GM23338 (cell line): ENCODE measurements at regions not wholly inside any gene's neighbourhood (a gene's known extent, or its start where the extent isn't known, plus 50 kb on each side); places are given as distances from the start of the nearest gene placed in this dataset.

ENCODE experiments used
- ATAC-seq: fragments of 200-7000 bp; cut with Tn5 transposase; 3 replicates; pipeline ENCODE4 v1.9.1; 2020
- DNase-seq: peaks from one replicate; pipeline ENCODE4 v3.0.0-alpha.2; 2015; ENCODE audit warnings: low spot score
- H2AFZ ChIP-seq: fragments of 200-600 bp; sonication (generic); 2 replicates; pipeline ENCODE4 v1.8.0; 2016; ENCODE audit warnings: antibody characterized with exemption, mild to moderate bottlenecking, moderate library complexity
- H3F3A ChIP-seq: fragments of 200-600 bp; sonication (generic); replicated peaks from 2 replicates; pipeline ENCODE4 v1.8.0; 2017; ENCODE audit warnings: antibody characterized with exemption, mixed run types, low read depth
- H3K27ac ChIP-seq: fragments of 200-600 bp; sonication (generic); 2 replicates; pipeline ENCODE4 v1.6.1; 2016; ENCODE audit warnings: low read depth
- H3K27me3 ChIP-seq: fragments of 200-600 bp; sonication (generic); 2 replicates; pipeline ENCODE4 v1.8.0; 2016; ENCODE audit warnings: mild to moderate bottlenecking, mixed run types, moderate library complexity; ENCODE audit not compliant: insufficient read depth
- H3K36me3 ChIP-seq: fragments of 200-600 bp; sonication (generic); 2 replicates; pipeline ENCODE4 v1.8.0; 2016; ENCODE audit warnings: mild to moderate bottlenecking; ENCODE audit not compliant: insufficient read depth
- H3K4me1 ChIP-seq: fragments of 200-600 bp; sonication (generic); 2 replicates; pipeline ENCODE4 v1.8.0; 2016; ENCODE audit warnings: mild to moderate bottlenecking, moderate library complexity; ENCODE audit not compliant: insufficient read depth
- H3K4me2 ChIP-seq: fragments of 200-600 bp; sonication (generic); 2 replicates; pipeline ENCODE4 v1.7.1; 2017; ENCODE audit warnings: mixed run types
- H3K4me3 ChIP-seq: fragments of 200-600 bp; sonication (generic); 2 replicates; pipeline ENCODE4 v1.6.1; 2016; ENCODE audit warnings: mixed run types
- H3K79me2 ChIP-seq: fragments of 200-600 bp; sonication (generic); replicated peaks from 2 replicates; pipeline ENCODE4 v1.8.0; 2017; ENCODE audit warnings: mild to moderate bottlenecking; ENCODE audit not compliant: insufficient read depth
- H3K9me2 ChIP-seq: fragments of 200-600 bp; sonication (generic); 2 replicates; pipeline ENCODE4 v1.8.0; 2017; ENCODE audit not compliant: insufficient read depth
- H4K20me1 ChIP-seq: fragments of 200-600 bp; sonication (generic); replicated peaks from 2 replicates; pipeline ENCODE4 v1.8.0; 2017; ENCODE audit warnings: mild to moderate bottlenecking; ENCODE audit not compliant: insufficient read depth
- H3K27ac Mint-ChIP-seq: 2 replicates; pipeline ENCODE4 v1.8.0; 2020; ENCODE audit warnings: inconsistent platforms, mild to moderate bottlenecking, moderate library complexity, mixed read lengths
- H3K27me3 Mint-ChIP-seq: 3 replicates; pipeline ENCODE4 v1.8.0; 2022; ENCODE audit warnings: low read depth, mild to moderate bottlenecking, moderate library complexity, mixed read lengths, inconsistent platforms; ENCODE audit not compliant: insufficient read depth, poor library complexity
- H3K36me3 Mint-ChIP-seq: 3 replicates; pipeline ENCODE4 v1.8.0; 2021; ENCODE audit warnings: low read depth, mild to moderate bottlenecking, inconsistent platforms, moderate library complexity, mixed read lengths
- H3K4me1 Mint-ChIP-seq: 3 replicates; pipeline ENCODE4 v1.8.0; 2020; ENCODE audit warnings: mild to moderate bottlenecking, inconsistent platforms, mixed read lengths
- H3K4me3 Mint-ChIP-seq: 3 replicates; pipeline ENCODE4 v1.8.0; 2021; ENCODE audit warnings: moderate library complexity, mild to moderate bottlenecking, inconsistent platforms, mixed read lengths
- H3K9me3 Mint-ChIP-seq: 3 replicates; pipeline ENCODE4 v1.8.0; 2020; ENCODE audit warnings: moderate library complexity, mild to moderate bottlenecking, inconsistent platforms, mixed read lengths
- CREB1 ChIP-seq: fragments of 250-450 bp; sonication (Bioruptor Pico); IDR thresholded peaks from 2 replicates; pipeline ENCODE4 v1.5.0; 2020; ENCODE audit warnings: low read depth, mild to moderate bottlenecking, moderate library complexity
- EZH2 ChIP-seq: fragments of 200-600 bp; sonication (generic); IDR thresholded peaks from one replicate; pipeline ENCODE4 v1.8.0; 2017; ENCODE audit warnings: antibody characterized with exemption, mild to moderate bottlenecking, low read depth; ENCODE audit not compliant: unreplicated experiment
- EZH2phosphoT487 ChIP-seq: fragments of 200-600 bp; sonication (generic); IDR thresholded peaks from one replicate; pipeline ENCODE4 v1.8.1; 2018; ENCODE audit warnings: antibody characterized with exemption; ENCODE audit not compliant: unreplicated experiment
- JUNB ChIP-seq: IDR thresholded peaks from one replicate; pipeline ENCODE4 v1.6.1; 2016; ENCODE audit warnings: antibody characterized with exemption; ENCODE audit not compliant: unreplicated experiment
- NANOG ChIP-seq: IDR thresholded peaks from 2 replicates; pipeline ENCODE4 v1.6.1; 2016; ENCODE audit warnings: antibody characterized with exemption, borderline replicate concordance
- POLR2AphosphoS5 ChIP-seq: IDR thresholded peaks from 2 replicates; pipeline ENCODE4 v1.6.1; 2016; ENCODE audit warnings: antibody characterized with exemption, low read depth
- STAT1 ChIP-seq: IDR thresholded peaks from one replicate; pipeline ENCODE4 v1.6.1; 2016; ENCODE audit warnings: antibody characterized with exemption; ENCODE audit not compliant: unreplicated experiment
- ZNF114 ChIP-seq: fragments of 250-450 bp; sonication (Bioruptor Pico); IDR thresholded peaks from 2 replicates; pipeline ENCODE4 v1.5.0; 2020; ENCODE audit warnings: mild to moderate bottlenecking, moderate library complexity
- ZNF331 ChIP-seq: fragments of 250-450 bp; sonication (Bioruptor Pico); IDR thresholded peaks from 2 replicates; pipeline ENCODE4 v1.5.0; 2020; ENCODE audit warnings: low read depth, mild to moderate bottlenecking, moderate library complexity
- TF ChIP-seq, protein P1 (sequence below), 2 experiments: fragments of 200-600 bp in 1 of 2; sonication (generic) in 1 of 2; conservative IDR thresholded peaks; 2 replicates each; pipeline versions ENCODE4 v1.5.1 to v1.6.1; 2016 to 2017; ENCODE audit warnings: antibody characterized with exemption in 2 of 2, low read depth in 2 of 2, mild to moderate bottlenecking in 2 of 2, moderate library complexity in 1 of 2
- TF ChIP-seq, protein P2 (sequence below): IDR thresholded peaks from one replicate; pipeline ENCODE4 v1.6.1; 2018; ENCODE audit warnings: antibody characterized with exemption; ENCODE audit not compliant: unreplicated experiment
- TF ChIP-seq, protein P3 (sequence below): IDR thresholded peaks from 2 replicates; pipeline ENCODE4 v1.6.1; 2016; ENCODE audit warnings: antibody characterized with exemption
- TF ChIP-seq, protein P4 (sequence below): fragments of 250-450 bp; sonication (Bioruptor Pico); IDR thresholded peaks from 2 replicates; pipeline ENCODE4 v1.5.0; 2020; ENCODE audit warnings: mild to moderate bottlenecking, moderate library complexity

DNA sequence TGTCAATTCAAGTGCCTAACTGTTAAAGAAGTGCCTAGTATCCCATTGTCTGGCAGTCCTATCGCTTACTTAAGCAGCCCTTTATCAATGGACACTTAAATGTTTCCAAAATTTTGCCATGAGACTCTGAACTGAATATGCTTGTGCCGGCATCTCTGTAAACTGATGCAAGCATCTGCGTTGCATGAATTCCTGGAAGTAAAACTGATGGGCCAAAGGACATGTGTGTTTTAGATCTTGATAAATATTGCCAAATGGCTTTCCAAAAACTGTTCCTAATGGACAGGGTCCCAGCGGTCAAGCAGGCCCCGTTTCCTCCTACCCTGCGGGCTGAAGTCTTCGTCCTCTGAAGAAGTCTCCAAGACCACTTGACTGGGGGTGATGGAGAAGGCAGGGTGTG, 121.3 kb upstream of the ZNF516 start:
- peaks cover 21% of the 10 kb centered on the region for H3K4me1 ChIP-seq
- Mint-ChIP-seq H3K36me3 (no peaks in the 10 kb centered on the region), H3K4me3 (no peak overlapping the region), H3K4me1 (peaks cover 33% of the 10 kb centered on the region), H3K27me3 (peaks cover 22% of the 10 kb centered on the region), H3K9me3 (peaks cover 3% of the 10 kb centered on the region), H3K27ac (no peak overlapping the region)
- no peaks in the 10 kb centered on the region for H3K79me2 ChIP-seq
- ATAC-seq (no peak), DNase-seq (no peak)
- TF ChIP-seq, protein P1, sequence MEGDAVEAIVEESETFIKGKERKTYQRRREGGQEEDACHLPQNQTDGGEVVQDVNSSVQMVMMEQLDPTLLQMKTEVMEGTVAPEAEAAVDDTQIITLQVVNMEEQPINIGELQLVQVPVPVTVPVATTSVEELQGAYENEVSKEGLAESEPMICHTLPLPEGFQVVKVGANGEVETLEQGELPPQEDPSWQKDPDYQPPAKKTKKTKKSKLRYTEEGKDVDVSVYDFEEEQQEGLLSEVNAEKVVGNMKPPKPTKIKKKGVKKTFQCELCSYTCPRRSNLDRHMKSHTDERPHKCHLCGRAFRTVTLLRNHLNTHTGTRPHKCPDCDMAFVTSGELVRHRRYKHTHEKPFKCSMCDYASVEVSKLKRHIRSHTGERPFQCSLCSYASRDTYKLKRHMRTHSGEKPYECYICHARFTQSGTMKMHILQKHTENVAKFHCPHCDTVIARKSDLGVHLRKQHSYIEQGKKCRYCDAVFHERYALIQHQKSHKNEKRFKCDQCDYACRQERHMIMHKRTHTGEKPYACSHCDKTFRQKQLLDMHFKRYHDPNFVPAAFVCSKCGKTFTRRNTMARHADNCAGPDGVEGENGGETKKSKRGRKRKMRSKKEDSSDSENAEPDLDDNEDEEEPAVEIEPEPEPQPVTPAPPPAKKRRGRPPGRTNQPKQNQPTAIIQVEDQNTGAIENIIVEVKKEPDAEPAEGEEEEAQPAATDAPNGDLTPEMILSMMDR (conservative IDR thresholded peaks at IDR 0.05; ENCODE audit: low read depth in 2 of 2), result no peak
- TF ChIP-seq, protein P2, sequence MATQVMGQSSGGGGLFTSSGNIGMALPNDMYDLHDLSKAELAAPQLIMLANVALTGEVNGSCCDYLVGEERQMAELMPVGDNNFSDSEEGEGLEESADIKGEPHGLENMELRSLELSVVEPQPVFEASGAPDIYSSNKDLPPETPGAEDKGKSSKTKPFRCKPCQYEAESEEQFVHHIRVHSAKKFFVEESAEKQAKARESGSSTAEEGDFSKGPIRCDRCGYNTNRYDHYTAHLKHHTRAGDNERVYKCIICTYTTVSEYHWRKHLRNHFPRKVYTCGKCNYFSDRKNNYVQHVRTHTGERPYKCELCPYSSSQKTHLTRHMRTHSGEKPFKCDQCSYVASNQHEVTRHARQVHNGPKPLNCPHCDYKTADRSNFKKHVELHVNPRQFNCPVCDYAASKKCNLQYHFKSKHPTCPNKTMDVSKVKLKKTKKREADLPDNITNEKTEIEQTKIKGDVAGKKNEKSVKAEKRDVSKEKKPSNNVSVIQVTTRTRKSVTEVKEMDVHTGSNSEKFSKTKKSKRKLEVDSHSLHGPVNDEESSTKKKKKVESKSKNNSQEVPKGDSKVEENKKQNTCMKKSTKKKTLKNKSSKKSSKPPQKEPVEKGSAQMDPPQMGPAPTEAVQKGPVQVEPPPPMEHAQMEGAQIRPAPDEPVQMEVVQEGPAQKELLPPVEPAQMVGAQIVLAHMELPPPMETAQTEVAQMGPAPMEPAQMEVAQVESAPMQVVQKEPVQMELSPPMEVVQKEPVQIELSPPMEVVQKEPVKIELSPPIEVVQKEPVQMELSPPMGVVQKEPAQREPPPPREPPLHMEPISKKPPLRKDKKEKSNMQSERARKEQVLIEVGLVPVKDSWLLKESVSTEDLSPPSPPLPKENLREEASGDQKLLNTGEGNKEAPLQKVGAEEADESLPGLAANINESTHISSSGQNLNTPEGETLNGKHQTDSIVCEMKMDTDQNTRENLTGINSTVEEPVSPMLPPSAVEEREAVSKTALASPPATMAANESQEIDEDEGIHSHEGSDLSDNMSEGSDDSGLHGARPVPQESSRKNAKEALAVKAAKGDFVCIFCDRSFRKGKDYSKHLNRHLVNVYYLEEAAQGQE, result no peak
- TF ChIP-seq JUNB (no peak), CREB1 (no peak), POLR2AphosphoS5 (no peak), STAT1 (no peak), NANOG (no peak), EZH2 (no peak), ZNF331 (no peak), EZH2phosphoT487 (no peak), ZNF114 (CRISPR knock-in tag) (no peak)
- TF ChIP-seq, protein P3, sequence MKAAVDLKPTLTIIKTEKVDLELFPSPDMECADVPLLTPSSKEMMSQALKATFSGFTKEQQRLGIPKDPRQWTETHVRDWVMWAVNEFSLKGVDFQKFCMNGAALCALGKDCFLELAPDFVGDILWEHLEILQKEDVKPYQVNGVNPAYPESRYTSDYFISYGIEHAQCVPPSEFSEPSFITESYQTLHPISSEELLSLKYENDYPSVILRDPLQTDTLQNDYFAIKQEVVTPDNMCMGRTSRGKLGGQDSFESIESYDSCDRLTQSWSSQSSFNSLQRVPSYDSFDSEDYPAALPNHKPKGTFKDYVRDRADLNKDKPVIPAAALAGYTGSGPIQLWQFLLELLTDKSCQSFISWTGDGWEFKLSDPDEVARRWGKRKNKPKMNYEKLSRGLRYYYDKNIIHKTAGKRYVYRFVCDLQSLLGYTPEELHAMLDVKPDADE, result no peak
- TF ChIP-seq, protein P4, sequence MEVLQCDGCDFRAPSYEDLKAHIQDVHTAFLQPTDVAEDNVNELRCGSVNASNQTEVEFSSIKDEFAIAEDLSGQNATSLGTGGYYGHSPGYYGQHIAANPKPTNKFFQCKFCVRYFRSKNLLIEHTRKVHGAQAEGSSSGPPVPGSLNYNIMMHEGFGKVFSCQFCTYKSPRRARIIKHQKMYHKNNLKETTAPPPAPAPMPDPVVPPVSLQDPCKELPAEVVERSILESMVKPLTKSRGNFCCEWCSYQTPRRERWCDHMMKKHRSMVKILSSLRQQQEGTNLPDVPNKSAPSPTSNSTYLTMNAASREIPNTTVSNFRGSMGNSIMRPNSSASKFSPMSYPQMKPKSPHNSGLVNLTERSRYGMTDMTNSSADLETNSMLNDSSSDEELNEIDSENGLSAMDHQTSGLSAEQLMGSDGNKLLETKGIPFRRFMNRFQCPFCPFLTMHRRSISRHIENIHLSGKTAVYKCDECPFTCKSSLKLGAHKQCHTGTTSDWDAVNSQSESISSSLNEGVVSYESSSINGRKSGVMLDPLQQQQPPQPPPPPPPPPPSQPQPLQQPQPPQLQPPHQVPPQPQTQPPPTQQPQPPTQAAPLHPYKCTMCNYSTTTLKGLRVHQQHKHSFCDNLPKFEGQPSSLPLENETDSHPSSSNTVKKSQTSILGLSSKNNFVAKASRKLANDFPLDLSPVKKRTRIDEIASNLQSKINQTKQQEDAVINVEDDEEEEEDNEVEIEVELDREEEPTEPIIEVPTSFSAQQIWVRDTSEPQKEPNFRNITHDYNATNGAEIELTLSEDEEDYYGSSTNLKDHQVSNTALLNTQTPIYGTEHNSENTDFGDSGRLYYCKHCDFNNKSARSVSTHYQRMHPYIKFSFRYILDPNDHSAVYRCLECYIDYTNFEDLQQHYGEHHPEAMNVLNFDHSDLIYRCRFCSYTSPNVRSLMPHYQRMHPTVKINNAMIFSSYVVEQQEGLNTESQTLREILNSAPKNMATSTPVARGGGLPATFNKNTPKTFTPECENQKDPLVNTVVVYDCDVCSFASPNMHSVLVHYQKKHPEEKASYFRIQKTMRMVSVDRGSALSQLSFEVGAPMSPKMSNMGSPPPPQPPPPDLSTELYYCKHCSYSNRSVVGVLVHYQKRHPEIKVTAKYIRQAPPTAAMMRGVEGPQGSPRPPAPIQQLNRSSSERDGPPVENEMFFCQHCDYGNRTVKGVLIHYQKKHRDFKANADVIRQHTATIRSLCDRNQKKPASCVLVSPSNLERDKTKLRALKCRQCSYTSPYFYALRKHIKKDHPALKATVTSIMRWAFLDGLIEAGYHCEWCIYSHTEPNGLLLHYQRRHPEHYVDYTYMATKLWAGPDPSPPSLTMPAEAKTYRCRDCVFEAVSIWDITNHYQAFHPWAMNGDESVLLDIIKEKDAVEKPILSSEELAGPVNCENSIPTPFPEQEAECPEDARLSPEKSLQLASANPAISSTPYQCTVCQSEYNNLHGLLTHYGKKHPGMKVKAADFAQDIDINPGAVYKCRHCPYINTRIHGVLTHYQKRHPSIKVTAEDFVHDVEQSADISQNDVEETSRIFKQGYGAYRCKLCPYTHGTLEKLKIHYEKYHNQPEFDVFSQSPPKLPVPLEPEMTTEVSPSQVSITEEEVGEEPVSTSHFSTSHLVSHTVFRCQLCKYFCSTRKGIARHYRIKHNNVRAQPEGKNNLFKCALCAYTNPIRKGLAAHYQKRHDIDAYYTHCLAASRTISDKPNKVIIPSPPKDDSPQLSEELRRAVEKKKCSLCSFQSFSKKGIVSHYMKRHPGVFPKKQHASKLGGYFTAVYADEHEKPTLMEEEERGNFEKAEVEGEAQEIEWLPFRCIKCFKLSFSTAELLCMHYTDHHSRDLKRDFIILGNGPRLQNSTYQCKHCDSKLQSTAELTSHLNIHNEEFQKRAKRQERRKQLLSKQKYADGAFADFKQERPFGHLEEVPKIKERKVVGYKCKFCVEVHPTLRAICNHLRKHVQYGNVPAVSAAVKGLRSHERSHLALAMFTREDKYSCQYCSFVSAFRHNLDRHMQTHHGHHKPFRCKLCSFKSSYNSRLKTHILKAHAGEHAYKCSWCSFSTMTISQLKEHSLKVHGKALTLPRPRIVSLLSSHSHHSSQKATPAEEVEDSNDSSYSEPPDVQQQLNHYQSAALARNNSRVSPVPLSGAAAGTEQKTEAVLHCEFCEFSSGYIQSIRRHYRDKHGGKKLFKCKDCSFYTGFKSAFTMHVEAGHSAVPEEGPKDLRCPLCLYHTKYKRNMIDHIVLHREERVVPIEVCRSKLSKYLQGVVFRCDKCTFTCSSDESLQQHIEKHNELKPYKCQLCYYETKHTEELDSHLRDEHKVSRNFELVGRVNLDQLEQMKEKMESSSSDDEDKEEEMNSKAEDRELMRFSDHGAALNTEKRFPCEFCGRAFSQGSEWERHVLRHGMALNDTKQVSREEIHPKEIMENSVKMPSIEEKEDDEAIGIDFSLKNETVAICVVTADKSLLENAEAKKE, result no peak
- no peak overlapping the region for H3K4me2 ChIP-seq
- peaks cover 8% of the 10 kb centered on the region; the same call in 1 of the 2 replicates for H3F3A ChIP-seq
- H3K4me3 ChIP-seq, result no peak overlapping the region
- no peak overlapping the region for H3K27ac ChIP-seq
- peaks cover 25% of the 10 kb centered on the region for H3K27me3 ChIP-seq
- no peaks in the 10 kb centered on the region for H3K9me2 ChIP-seq
- H2AFZ ChIP-seq, result no peak overlapping the region
- no peaks in the 10 kb centered on the region for H4K20me1 ChIP-seq
- H3K36me3 ChIP-seq, result no peaks in the 10 kb centered on the region; the same call in 1 of the 2 replicates
